B cell (primary cell): ENCODE measurements at regions not wholly inside any gene's neighbourhood (a gene's known extent, or its start where the extent isn't known, plus 50 kb on each side); places are given as distances from the start of the nearest gene placed in this dataset.

Experiments
- EZH2 ChIP-seq: IDR thresholded peaks from 2 replicates; pipeline ENCODE4 v1.6.1; 2012; ENCODE audit warnings: borderline replicate concordance, low read depth, mild to moderate bottlenecking, moderate library complexity, low read length; ENCODE audit not compliant: insufficient read depth, poor library complexity, severe bottlenecking
- TF ChIP-seq, protein P1 (sequence below): fragments of 200-600 bp; IDR thresholded peaks from one replicate; pipeline ENCODE4 v1.8.0; 2022; ENCODE audit warnings: antibody characterized with exemption, mild to moderate bottlenecking

DNA sequence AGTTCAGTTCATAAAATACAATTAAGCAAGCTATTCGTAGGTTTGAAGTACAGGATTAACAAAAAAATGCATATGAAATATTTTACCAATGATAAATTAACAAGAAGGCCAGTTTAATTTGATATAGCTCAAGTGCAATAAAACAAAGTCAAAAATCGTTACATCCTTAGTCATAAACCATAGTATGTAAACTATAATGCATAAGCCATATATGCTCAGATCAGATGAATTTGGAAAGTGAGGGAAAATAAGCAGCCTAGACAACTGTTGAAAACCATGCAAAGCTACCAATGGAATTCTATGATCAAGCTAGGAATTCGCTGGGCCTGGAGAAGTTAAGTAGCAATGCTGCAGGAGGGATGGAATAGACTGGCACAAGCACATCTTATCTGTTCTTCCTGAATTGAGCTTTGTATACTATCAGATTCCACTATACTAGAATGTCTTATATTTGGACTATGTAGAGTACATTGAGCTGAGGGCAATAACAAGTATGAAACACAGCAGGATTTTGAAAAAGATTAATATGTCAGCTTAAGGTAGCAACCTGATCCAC is 682.0 kb downstream of the IRS1 start:
- TF ChIP-seq, protein P1, sequence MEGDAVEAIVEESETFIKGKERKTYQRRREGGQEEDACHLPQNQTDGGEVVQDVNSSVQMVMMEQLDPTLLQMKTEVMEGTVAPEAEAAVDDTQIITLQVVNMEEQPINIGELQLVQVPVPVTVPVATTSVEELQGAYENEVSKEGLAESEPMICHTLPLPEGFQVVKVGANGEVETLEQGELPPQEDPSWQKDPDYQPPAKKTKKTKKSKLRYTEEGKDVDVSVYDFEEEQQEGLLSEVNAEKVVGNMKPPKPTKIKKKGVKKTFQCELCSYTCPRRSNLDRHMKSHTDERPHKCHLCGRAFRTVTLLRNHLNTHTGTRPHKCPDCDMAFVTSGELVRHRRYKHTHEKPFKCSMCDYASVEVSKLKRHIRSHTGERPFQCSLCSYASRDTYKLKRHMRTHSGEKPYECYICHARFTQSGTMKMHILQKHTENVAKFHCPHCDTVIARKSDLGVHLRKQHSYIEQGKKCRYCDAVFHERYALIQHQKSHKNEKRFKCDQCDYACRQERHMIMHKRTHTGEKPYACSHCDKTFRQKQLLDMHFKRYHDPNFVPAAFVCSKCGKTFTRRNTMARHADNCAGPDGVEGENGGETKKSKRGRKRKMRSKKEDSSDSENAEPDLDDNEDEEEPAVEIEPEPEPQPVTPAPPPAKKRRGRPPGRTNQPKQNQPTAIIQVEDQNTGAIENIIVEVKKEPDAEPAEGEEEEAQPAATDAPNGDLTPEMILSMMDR, result no peak
- TF ChIP-seq EZH2, result no peak
